Gastroesophageal sphincter (tissue), 3 donors: ENCODE measurements at regions not wholly inside any gene's neighbourhood (a gene's known extent, or its start where the extent isn't known, plus 50 kb on each side); places are given as distances from the start of the nearest gene placed in this dataset.

ENCODE experiments used
- POLR2A ChIP-seq, 2 donors: fragments of 450-650 bp; IDR thresholded peaks; one replicate each; pipeline ENCODE4 v1.6.1; 2017; ENCODE audit warnings: antibody characterized with exemption in 2 of 2, mild to moderate bottlenecking in 2 of 2, moderate library complexity in 1 of 2
- POLR2AphosphoS5 ChIP-seq: sonication (generic); formaldehyde crosslinking; IDR thresholded peaks from one replicate; pipeline ENCODE4 v1.6.1; 2017; ENCODE audit warnings: antibody characterized with exemption
- TF ChIP-seq, protein P1 (sequence below), 4 experiments: fragments of 200-600 bp in 2 of 4; fragments of 450-650 bp in 2 of 4; sonication (generic) in 1 of 4; IDR thresholded peaks; one replicate each; pipeline ENCODE4 v1.5.1; 2017 to 2019; ENCODE audit warnings: antibody characterized with exemption in 4 of 4, mild to moderate bottlenecking in 2 of 4, moderate library complexity in 2 of 4

DNA sequence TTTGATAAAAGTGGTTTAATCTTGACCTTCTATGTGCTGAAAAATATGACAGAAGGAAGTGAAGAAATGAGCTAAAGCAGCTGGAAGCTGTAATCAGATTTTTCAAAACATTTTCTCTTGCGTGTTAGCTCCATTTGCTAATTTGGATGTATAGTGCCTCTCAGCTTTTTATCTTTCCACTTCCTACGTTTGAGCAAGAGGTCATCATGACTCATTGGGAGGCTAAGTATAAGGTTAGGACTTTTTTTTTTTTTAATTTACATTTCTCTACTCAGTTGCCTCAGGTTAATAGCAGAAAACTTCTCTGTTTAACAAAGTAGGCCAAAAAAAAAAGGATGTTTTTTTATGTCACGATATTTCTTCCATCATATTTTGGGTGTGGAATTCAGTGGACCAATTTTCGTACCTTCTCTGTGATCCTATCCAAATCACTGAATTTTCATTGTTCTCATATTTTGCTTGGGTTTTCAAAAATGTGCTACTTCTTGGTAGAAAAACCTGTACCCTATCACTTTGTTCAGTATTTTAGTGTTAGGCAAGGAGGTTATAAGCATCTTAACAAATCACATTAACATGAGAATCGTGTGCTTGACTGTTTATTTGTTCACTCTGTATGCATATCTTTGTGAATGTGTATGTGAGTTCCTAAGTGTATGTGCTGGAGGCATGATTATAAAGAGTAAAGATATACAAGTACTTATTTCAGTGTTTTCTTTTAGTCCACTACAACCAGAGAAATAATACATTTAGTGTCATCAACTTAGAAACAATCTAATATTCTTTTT lies 1028.3 kb upstream of the EYS start:
- TF ChIP-seq POLR2A (IDR thresholded peaks at IDR 0.05) = no peak
- TF ChIP-seq, protein P1, sequence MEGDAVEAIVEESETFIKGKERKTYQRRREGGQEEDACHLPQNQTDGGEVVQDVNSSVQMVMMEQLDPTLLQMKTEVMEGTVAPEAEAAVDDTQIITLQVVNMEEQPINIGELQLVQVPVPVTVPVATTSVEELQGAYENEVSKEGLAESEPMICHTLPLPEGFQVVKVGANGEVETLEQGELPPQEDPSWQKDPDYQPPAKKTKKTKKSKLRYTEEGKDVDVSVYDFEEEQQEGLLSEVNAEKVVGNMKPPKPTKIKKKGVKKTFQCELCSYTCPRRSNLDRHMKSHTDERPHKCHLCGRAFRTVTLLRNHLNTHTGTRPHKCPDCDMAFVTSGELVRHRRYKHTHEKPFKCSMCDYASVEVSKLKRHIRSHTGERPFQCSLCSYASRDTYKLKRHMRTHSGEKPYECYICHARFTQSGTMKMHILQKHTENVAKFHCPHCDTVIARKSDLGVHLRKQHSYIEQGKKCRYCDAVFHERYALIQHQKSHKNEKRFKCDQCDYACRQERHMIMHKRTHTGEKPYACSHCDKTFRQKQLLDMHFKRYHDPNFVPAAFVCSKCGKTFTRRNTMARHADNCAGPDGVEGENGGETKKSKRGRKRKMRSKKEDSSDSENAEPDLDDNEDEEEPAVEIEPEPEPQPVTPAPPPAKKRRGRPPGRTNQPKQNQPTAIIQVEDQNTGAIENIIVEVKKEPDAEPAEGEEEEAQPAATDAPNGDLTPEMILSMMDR (IDR thresholded peaks at IDR 0.05) = no peak
- TF ChIP-seq POLR2AphosphoS5 = no peak
